ENCODE measurements at regions not wholly inside any gene's neighbourhood (a gene's known extent, or its start where the extent isn't known, plus 50 kb on each side); places are given as distances from the start of the nearest gene placed in this dataset.
"Not testable (repeated sequence)": the region's sequence is repeated elsewhere in the genome, so short reads cannot be mapped to it uniquely, and the experiment has no call there.

- DNase-seq = not testable (repeated sequence)
Observed at GRCh38 chr17:22044706-22045246, 352.5 kb downstream of the KCNJ18 start.

GRCh38 chr17:22047521-22047920 is 355.2 kb downstream of the KCNJ18 start:
- DNase-seq = not testable (repeated sequence)

- not testable (repeated sequence) for DNase-seq
Observed at GRCh38 chr17:22048226-22048625, 355.9 kb downstream of the KCNJ18 start.

- DNase-seq = not testable (repeated sequence)
Observed at GRCh38 chr17:22050766-22051165, 358.4 kb downstream of the KCNJ18 start.

- DNase-seq = not testable (repeated sequence)
Observed at GRCh38 chr17:22052715-22053114, 360.4 kb downstream of the KCNJ18 start.

GRCh38 chr17:22056566-22056965 is 364.2 kb downstream of the KCNJ18 start:
- DNase-seq = not testable (repeated sequence)

GRCh38 chr17:22075918-22076317 is 383.6 kb downstream of the KCNJ18 start:
- DNase-seq = not testable (repeated sequence)

GRCh38 chr17:22088589-22088988 is 396.3 kb downstream of the KCNJ18 start:
- DNase-seq = not testable (repeated sequence)

- DNase-seq = no peak
Observed at GRCh38 chr17:22090263-22090935, 398.1 kb downstream of the KCNJ18 start.

- DNase-seq = not testable (repeated sequence)
Observed at GRCh38 chr17:22091041-22091679, 398.8 kb downstream of the KCNJ18 start.

- DNase-seq = not testable (repeated sequence)
Observed at GRCh38 chr17:22091840-22092239, 399.5 kb downstream of the KCNJ18 start.

GRCh38 chr17:22095414-22095813 is 403.1 kb downstream of the KCNJ18 start:
- DNase-seq = not testable (repeated sequence)

- DNase-seq = not testable (repeated sequence)
Observed at GRCh38 chr17:22099633-22100032, 407.3 kb downstream of the KCNJ18 start.

- DNase-seq = no peak
Observed at GRCh38 chr17:22102177-22102576, 409.9 kb downstream of the KCNJ18 start.

- DNase-seq = not testable (repeated sequence)
Observed at GRCh38 chr17:22116720-22117119, 424.4 kb downstream of the KCNJ18 start.

GRCh38 chr17:22117401-22117800 is 425.1 kb downstream of the KCNJ18 start:
- DNase-seq = not testable (repeated sequence)

GRCh38 chr17:22119016-22119415 is 426.7 kb downstream of the KCNJ18 start:
- DNase-seq = not testable (repeated sequence)

GRCh38 chr17:22119751-22120150 is 427.4 kb downstream of the KCNJ18 start:
- not testable (repeated sequence) for DNase-seq

- no peak for DNase-seq
Observed at GRCh38 chr17:22123536-22124281, 431.4 kb downstream of the KCNJ18 start.

- DNase-seq = no peak
Observed at GRCh38 chr17:22128171-22128570, 435.8 kb downstream of the KCNJ18 start.

- DNase-seq = no peak
Observed at GRCh38 chr17:22128723-22129122, 436.4 kb downstream of the KCNJ18 start.

- DNase-seq = not testable (repeated sequence)
Observed at GRCh38 chr17:22129920-22130319, 437.6 kb downstream of the KCNJ18 start.

GRCh38 chr17:22131740-22132139 is 439.4 kb downstream of the KCNJ18 start:
- no peak for DNase-seq
